ENCODE measurements at regions not wholly inside any gene's neighbourhood (a gene's known extent, or its start where the extent isn't known, plus 50 kb on each side); places are given as distances from the start of the nearest gene placed in this dataset.

GRCh38 chr15:39192351-39192750, 388.5 kb upstream of the THBS1 start:
- no peak for DNase-seq

- no peak for DNase-seq
Observed at GRCh38 chr15:39192979-39193560, 387.8 kb upstream of the THBS1 start.

GRCh38 chr15:39193611-39194010, 387.3 kb upstream of the THBS1 start:
- DNase-seq: no peak

- no peak for DNase-seq
Observed at GRCh38 chr15:39194106-39194830, 386.6 kb upstream of the THBS1 start.

- DNase-seq: no peak
Observed at GRCh38 chr15:39195961-39196486, 384.9 kb upstream of the THBS1 start.

- DNase-seq: no peak
Observed at GRCh38 chr15:39198044-39199000, 382.6 kb upstream of the THBS1 start.

- no peak for DNase-seq
Observed at GRCh38 chr15:39199076-39199475, 381.8 kb upstream of the THBS1 start.

GRCh38 chr15:39200586-39200985, 380.3 kb upstream of the THBS1 start:
- no peak for DNase-seq

GRCh38 chr15:39202641-39203040, 378.2 kb upstream of the THBS1 start:
- no peak for DNase-seq

GRCh38 chr15:39204031-39204430, 376.8 kb upstream of the THBS1 start:
- no peak for DNase-seq

- DNase-seq: no peak
Observed at GRCh38 chr15:39205081-39205480, 375.8 kb upstream of the THBS1 start.

GRCh38 chr15:39205506-39206371, 375.1 kb upstream of the THBS1 start:
- DNase-seq: no peak

GRCh38 chr15:39207532-39208115, 373.3 kb upstream of the THBS1 start:
- no peak for DNase-seq

- no peak for DNase-seq
Observed at GRCh38 chr15:39208187-39208586, 372.7 kb upstream of the THBS1 start.

- DNase-seq: no peak
Observed at GRCh38 chr15:39209548-39210211, 371.2 kb upstream of the THBS1 start.

- no peak for DNase-seq
Observed at GRCh38 chr15:39211108-39211979, 369.5 kb upstream of the THBS1 start.

GRCh38 chr15:39213385-39213840, 367.5 kb upstream of the THBS1 start:
- DNase-seq: no peak

GRCh38 chr15:39215015-39215414, 365.9 kb upstream of the THBS1 start:
- no peak for DNase-seq

- no peak for DNase-seq
Observed at GRCh38 chr15:39216816-39217215, 364.1 kb upstream of the THBS1 start.

GRCh38 chr15:39219608-39220007, 361.3 kb upstream of the THBS1 start:
- no peak for DNase-seq

All from T-helper 1 cell (primary cell).